ENCODE measurements at regions not wholly inside any gene's neighbourhood (a gene's known extent, or its start where the extent isn't known, plus 50 kb on each side); places are given as distances from the start of the nearest gene placed in this dataset.

DNA sequence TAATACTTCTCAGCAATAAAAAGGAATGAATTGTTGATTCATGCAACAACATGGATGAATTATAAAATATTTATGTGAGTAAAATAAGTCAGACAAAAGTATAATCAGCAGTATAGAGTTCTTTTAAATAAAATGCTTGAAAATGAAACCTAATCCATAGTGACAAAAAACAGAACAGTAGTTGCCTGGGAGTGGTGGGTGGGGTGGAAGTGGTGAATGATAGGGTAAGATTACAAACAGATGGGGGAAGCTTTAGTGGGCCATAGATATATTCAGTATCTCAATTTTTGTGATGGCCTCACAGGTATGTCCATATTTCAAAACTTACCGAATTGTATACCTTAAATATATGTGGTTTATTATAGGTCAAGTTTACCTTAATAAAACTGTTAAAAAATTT lies 124.9 kb upstream of the UBL3 start:
- intact Hi-C loops (cut with micrococcal nuclease; ENCODE audit: unreplicated experiment) = no loop called here
- no peaks in the 10 kb centered on the region for H3K36me3 ChIP-seq (ENCODE audit: insufficient read depth, low read length, poor library complexity, severe bottlenecking)
- no peaks in the 10 kb centered on the region for H3K4me1 ChIP-seq (ENCODE audit: insufficient read depth, low read length, poor library complexity, severe bottlenecking)
- ChIA-PET CTCF (no interaction called here), POLR2A (ENCODE audit: low non-redundant PET) (no interaction called here)
- DNase-seq (ENCODE audit: low spot score) = no peak
- TF ChIP-seq, protein P1, sequence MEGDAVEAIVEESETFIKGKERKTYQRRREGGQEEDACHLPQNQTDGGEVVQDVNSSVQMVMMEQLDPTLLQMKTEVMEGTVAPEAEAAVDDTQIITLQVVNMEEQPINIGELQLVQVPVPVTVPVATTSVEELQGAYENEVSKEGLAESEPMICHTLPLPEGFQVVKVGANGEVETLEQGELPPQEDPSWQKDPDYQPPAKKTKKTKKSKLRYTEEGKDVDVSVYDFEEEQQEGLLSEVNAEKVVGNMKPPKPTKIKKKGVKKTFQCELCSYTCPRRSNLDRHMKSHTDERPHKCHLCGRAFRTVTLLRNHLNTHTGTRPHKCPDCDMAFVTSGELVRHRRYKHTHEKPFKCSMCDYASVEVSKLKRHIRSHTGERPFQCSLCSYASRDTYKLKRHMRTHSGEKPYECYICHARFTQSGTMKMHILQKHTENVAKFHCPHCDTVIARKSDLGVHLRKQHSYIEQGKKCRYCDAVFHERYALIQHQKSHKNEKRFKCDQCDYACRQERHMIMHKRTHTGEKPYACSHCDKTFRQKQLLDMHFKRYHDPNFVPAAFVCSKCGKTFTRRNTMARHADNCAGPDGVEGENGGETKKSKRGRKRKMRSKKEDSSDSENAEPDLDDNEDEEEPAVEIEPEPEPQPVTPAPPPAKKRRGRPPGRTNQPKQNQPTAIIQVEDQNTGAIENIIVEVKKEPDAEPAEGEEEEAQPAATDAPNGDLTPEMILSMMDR (conservative IDR thresholded peaks at IDR 0.05; ENCODE audit: low read depth, low read length) = no peak
- no peak for TF ChIP-seq EZH2 (IDR thresholded peaks at IDR 0.05; ENCODE audit: borderline replicate concordance, low read depth, low read length, poor library complexity, severe bottlenecking)
- H3K27me3 ChIP-seq (replicated peaks; ENCODE audit: insufficient read depth, low read depth, low read length, poor library complexity) = no peaks in the 10 kb centered on the region
- no peaks in the 10 kb centered on the region for H3K9me3 ChIP-seq (ENCODE audit: low read depth, low read length, poor library complexity, severe bottlenecking)
- BruUV-seq (replicated peaks) = no TSS peak
- no peak overlapping the region for H3K27ac ChIP-seq (ENCODE audit: low read depth, low read length, poor library complexity, severe bottlenecking)
- no peak overlapping the region for H3K4me3 ChIP-seq (ENCODE audit: low read depth, low read length, poor library complexity, severe bottlenecking)

DNA sequence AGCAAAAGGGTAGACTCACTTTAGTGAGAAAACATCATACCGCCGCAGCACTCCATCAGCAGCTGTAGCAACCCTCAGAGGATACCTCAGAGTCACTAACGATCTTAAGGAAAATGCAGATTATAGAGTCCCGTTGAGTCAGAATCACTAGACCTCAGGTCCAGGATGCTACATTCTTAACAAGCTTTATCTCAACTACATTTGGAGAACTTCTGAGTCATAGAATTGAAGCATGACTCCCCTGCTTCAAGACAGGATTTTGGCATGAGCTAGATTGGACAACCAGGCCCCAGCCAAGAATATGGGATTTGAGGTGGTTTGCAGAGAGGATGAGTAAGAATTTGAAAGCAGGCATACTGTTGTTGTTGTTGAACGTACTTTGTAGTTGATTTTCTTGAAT lies 118.9 kb upstream of the UBL3 start:
- intact Hi-C loops (cut with micrococcal nuclease; ENCODE audit: unreplicated experiment) = no loop called here
- H3K9me3 ChIP-seq (ENCODE audit: low read depth, low read length, poor library complexity, severe bottlenecking) = peaks cover 3% of the 10 kb centered on the region
- no peak overlapping the region for H3K27ac ChIP-seq (ENCODE audit: low read depth, low read length, poor library complexity, severe bottlenecking)
- no peak for DNase-seq (ENCODE audit: low spot score)
- no peaks in the 10 kb centered on the region for H3K27me3 ChIP-seq (replicated peaks; ENCODE audit: insufficient read depth, low read depth, low read length, poor library complexity)
- H3K36me3 ChIP-seq (ENCODE audit: insufficient read depth, low read length, poor library complexity, severe bottlenecking) = no peaks in the 10 kb centered on the region
- no peaks in the 10 kb centered on the region for H3K4me1 ChIP-seq (ENCODE audit: insufficient read depth, low read length, poor library complexity, severe bottlenecking)
- H3K4me3 ChIP-seq (ENCODE audit: low read depth, low read length, poor library complexity, severe bottlenecking) = no peak overlapping the region
- TF ChIP-seq, protein P1 (conservative IDR thresholded peaks at IDR 0.05; ENCODE audit: low read depth, low read length) = no peak
- no peak for TF ChIP-seq EZH2 (IDR thresholded peaks at IDR 0.05; ENCODE audit: borderline replicate concordance, low read depth, low read length, poor library complexity, severe bottlenecking)
- BruUV-seq (replicated peaks) = no TSS peak
- POLR2A ChIA-PET (ENCODE audit: low non-redundant PET) = no interaction called here
- CTCF ChIA-PET = no interaction called here

DNA sequence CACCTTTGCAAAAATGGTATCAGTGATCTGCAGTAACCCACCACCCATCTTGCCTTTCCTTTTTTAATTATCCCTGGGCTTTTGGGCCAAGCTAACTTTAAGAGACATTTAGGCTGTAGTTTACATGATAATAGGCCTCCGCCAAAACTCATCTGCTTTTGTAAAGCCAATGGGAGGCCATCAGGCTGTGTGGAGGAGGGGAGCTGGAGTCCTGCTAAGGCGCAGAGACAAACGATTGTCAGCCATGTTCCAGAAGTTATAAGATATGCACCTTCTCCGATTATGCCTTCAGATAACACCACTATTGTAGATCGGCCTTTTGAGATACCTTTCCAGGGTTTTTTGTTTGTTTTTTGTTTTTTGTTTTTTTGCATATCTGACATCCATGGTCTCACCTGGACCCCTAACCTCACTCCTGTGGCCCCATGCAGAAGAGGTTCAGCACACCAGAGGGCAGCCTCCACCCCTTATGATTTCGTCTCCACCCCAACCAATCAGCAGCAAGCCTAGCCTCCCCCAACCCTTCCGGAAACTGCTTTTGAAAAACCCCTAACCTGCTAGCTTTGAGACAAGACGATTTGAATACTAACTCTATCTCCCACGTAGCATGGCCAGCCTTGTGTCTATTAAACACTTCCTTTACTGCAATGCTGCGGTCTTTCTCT lies 113.9 kb upstream of the UBL3 start:
- no peaks in the 10 kb centered on the region for H3K27me3 ChIP-seq (replicated peaks; ENCODE audit: insufficient read depth, low read depth, low read length, poor library complexity)
- no peak overlapping the region for H3K4me3 ChIP-seq (ENCODE audit: low read depth, low read length, poor library complexity, severe bottlenecking)
- no peak for DNase-seq (ENCODE audit: low spot score)
- no peaks in the 10 kb centered on the region for H3K36me3 ChIP-seq (ENCODE audit: insufficient read depth, low read length, poor library complexity, severe bottlenecking)
- TF ChIP-seq, protein P1 (conservative IDR thresholded peaks at IDR 0.05; ENCODE audit: low read depth, low read length) = no peak
- no peak for TF ChIP-seq EZH2 (IDR thresholded peaks at IDR 0.05; ENCODE audit: borderline replicate concordance, low read depth, low read length, poor library complexity, severe bottlenecking)
- no peak overlapping the region for H3K27ac ChIP-seq (ENCODE audit: low read depth, low read length, poor library complexity, severe bottlenecking)
- peaks cover 3% of the 10 kb centered on the region for H3K9me3 ChIP-seq (ENCODE audit: low read depth, low read length, poor library complexity, severe bottlenecking)
- ChIA-PET CTCF (no interaction called here), POLR2A (ENCODE audit: low non-redundant PET) (no interaction called here)
- H3K4me1 ChIP-seq (ENCODE audit: insufficient read depth, low read length, poor library complexity, severe bottlenecking) = no peaks in the 10 kb centered on the region
- intact Hi-C loops (cut with micrococcal nuclease; ENCODE audit: unreplicated experiment) = no loop called here
- BruUV-seq (replicated peaks) = no TSS peak
